Fibroblast of lung (primary cell): ENCODE measurements at regions not wholly inside any gene's neighbourhood (a gene's known extent, or its start where the extent isn't known, plus 50 kb on each side); places are given as distances from the start of the nearest gene placed in this dataset.

ENCODE experiments used
- DNase-seq, 2 donors: peaks; one replicate each; pipeline versions ENCODE4 v3.0.0 to v3.0.0-alpha.2; 2010; ENCODE audit warnings: low read depth in 2 of 2
- H2AFZ ChIP-seq: 2 replicates; pipeline ENCODE4 v1.5.1; 2012; ENCODE audit warnings: low read length, control low read depth, inconsistent platforms
- H3K27ac ChIP-seq: 2 replicates; pipeline ENCODE4 v1.5.1; 2011; ENCODE audit warnings: low read length, control low read depth; ENCODE audit not compliant: insufficient read depth
- H3K27me3 ChIP-seq: 2 replicates; pipeline ENCODE4 v1.5.1; 2011; ENCODE audit warnings: mild to moderate bottlenecking, low read length; ENCODE audit not compliant: control insufficient read depth, insufficient read depth
- H3K36me3 ChIP-seq: 2 replicates; pipeline ENCODE4 v1.5.1; 2011; ENCODE audit warnings: low read length; ENCODE audit not compliant: control insufficient read depth, insufficient read depth
- H3K4me1 ChIP-seq: 2 replicates; pipeline ENCODE4 v1.5.1; 2011; ENCODE audit warnings: low read length; ENCODE audit not compliant: control insufficient read depth, insufficient read depth; ENCODE audit errors: extremely low read depth
- H3K4me2 ChIP-seq: 2 replicates; pipeline ENCODE4 v1.5.1; 2011; ENCODE audit warnings: low read length, control low read depth; ENCODE audit not compliant: insufficient read depth; ENCODE audit errors: extremely low read depth
- H3K4me3 ChIP-seq, 4 experiments: fragments of 200-600 bp in 1 of 4; sonication (generic) in 1 of 4; replicated peaks in 1 of 4; 2 replicates each; pipeline ENCODE4 v1.5.1; 2011 to 2016; ENCODE audit warnings: low read length in 4 of 4, low read depth in 3 of 4, mild to moderate bottlenecking in 3 of 4, control low read depth in 2 of 4, inconsistent platforms in 1 of 4, mixed read lengths in 1 of 4; ENCODE audit not compliant: insufficient read depth in 1 of 4; ENCODE audit errors: control extremely low read depth in 1 of 4
- H3K79me2 ChIP-seq: 2 replicates; pipeline ENCODE4 v1.5.1; 2012; ENCODE audit warnings: mild to moderate bottlenecking, low read length, inconsistent platforms; ENCODE audit not compliant: control insufficient read depth, insufficient read depth
- H3K9ac ChIP-seq: 2 replicates; pipeline ENCODE4 v1.5.1; 2011; ENCODE audit warnings: mild to moderate bottlenecking, low read length, control low read depth; ENCODE audit not compliant: insufficient read depth
- H3K9me3 ChIP-seq: 2 replicates; pipeline ENCODE4 v1.5.1; 2012; ENCODE audit warnings: low read depth, low read length; ENCODE audit not compliant: control insufficient read depth, insufficient read depth
- H4K20me1 ChIP-seq: 2 replicates; pipeline ENCODE4 v1.5.1; 2011; ENCODE audit warnings: low read length; ENCODE audit not compliant: control insufficient read depth, insufficient read depth; ENCODE audit errors: extremely low read depth
- EZH2 ChIP-seq: IDR thresholded peaks from 2 replicates; pipeline ENCODE4 v1.5.1; 2012; ENCODE audit warnings: low read length, control low read depth, mild to moderate bottlenecking; ENCODE audit errors: missing control alignments
- TF ChIP-seq, protein P1 (sequence below), 2 donors: IDR thresholded peaks in 1 of 2; conservative IDR thresholded peaks in 1 of 2; 1 replicate in 1 of 2; 2 replicates in 1 of 2; pipeline ENCODE4 v1.5.1; 2011 to 2012; ENCODE audit warnings: low read length in 2 of 2, control low read depth in 1 of 2, inconsistent platforms in 1 of 2, low read depth in 1 of 2, mild to moderate bottlenecking in 1 of 2

DNA sequence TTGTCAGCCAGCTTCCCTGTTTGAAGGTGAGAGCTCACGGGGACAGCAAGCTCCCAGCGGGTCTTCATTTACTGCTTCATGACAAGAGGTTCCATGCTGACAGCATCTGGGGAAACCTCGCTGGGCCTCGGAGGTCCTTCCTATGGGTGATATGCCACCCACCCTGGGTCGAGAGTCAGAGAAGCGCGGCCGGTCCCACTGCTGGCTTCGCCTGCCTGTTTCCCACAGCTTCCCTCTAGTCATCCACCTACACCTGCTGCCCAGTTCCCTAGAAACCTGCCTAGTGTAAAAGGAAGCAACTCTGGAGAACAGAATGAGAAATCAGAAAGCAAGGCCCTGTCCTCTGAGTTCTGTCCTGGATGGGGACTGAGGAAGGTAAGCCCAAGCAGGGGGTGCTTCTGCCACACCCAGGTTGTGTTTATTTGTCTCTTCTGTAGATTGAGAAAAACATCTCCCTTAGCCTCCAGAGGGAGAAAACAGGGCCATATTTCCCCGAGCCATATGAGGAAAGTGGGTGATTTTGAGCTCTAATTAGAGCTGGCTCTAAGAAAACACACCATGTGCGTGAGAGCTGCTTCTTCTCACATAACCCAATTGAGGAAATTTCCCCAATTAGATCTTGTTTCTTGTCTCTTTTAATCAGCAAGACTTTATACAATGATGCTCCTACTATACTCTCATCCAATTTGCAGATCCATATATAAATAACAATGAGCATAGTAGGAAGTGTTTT is 504.3 kb downstream of the IRS2 start:
- H3K36me3 ChIP-seq, result no peaks in the 10 kb centered on the region
- DNase-seq, result no peak
- no peak overlapping the region for H3K4me2 ChIP-seq
- no peak overlapping the region for H3K9ac ChIP-seq
- H3K4me1 ChIP-seq, result no peaks in the 10 kb centered on the region
- no peak overlapping the region for H2AFZ ChIP-seq
- H3K27ac ChIP-seq, result no peak overlapping the region
- no peaks in the 10 kb centered on the region for H4K20me1 ChIP-seq
- no peak overlapping the region for H3K4me3 ChIP-seq
- no peaks in the 10 kb centered on the region for H3K9me3 ChIP-seq
- no peaks in the 10 kb centered on the region for H3K79me2 ChIP-seq
- TF ChIP-seq, protein P1, sequence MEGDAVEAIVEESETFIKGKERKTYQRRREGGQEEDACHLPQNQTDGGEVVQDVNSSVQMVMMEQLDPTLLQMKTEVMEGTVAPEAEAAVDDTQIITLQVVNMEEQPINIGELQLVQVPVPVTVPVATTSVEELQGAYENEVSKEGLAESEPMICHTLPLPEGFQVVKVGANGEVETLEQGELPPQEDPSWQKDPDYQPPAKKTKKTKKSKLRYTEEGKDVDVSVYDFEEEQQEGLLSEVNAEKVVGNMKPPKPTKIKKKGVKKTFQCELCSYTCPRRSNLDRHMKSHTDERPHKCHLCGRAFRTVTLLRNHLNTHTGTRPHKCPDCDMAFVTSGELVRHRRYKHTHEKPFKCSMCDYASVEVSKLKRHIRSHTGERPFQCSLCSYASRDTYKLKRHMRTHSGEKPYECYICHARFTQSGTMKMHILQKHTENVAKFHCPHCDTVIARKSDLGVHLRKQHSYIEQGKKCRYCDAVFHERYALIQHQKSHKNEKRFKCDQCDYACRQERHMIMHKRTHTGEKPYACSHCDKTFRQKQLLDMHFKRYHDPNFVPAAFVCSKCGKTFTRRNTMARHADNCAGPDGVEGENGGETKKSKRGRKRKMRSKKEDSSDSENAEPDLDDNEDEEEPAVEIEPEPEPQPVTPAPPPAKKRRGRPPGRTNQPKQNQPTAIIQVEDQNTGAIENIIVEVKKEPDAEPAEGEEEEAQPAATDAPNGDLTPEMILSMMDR (conservative IDR thresholded peaks at IDR 0.05 in 1 of 2, IDR thresholded peaks at IDR 0.05 in 1 of 2; ENCODE audit: low read depth in 1 of 2, low read length in 2 of 2), result no peak
- TF ChIP-seq EZH2, result no peak
- H3K27me3 ChIP-seq, result no peaks in the 10 kb centered on the region

DNA sequence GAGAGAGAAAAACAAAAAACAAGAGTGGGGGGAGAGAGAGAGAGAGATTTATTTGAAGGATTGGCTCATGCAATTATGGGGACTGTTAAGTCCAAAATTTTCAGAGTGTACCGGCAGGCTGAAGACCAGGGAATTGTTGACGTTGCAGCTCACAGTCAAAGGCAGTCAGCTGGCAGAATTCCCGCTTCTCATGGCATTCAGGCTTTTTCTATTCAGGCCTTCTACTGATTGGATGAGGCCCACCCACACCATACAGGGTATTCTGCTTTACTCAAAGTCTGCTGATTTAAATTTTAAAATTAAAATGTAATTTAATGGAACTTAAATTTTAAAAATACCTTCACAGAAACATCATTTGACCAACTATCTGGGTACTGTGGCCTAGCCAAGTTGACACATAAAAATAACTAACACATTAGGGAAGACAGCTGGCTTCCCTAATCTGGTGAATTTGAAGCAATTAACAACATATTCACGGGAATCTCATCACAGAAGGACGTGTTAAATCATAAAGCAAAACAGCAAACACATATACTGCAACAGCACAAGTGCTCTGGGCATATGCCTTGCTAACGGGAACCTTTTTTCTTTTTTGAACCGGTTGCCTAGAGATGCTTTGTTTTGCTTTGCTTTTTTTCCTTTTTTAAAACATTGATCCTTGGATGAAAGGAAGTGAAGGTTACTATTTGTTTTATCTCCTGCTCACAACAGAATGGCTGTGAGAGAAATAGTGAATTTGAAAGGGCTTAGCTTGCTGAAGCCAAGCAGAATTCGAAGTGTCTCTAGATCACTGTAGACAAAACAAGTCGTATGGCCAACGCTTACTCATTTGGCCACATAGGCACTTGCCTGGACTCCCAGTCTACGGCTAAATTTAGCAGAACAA is 505.1 kb downstream of the IRS2 start:
- DNase-seq, result peak in 1 of 2 donors; percentile 21

DNA sequence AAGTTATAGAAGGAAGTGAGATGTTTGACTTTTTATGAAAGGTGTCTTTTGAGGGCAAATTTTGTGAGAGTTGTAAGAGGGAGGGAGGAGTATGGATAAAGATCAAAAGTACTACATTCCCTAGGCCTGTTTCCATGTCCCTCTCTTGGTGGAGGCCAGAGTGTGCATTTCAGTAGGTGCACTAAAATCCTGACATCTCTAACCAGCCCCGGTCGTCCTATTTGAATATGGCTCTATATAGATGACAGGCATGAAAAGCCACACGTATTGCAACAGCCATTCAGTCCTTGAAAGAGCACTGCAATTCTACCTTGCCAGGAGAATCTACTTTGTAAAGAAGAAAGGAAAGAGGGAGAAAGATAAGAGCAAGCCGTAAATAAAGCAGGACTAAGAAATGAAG is 510.1 kb downstream of the IRS2 start:
- no peak overlapping the region for H3K4me3 ChIP-seq
- no peak for DNase-seq
- H3K79me2 ChIP-seq, result no peaks in the 10 kb centered on the region
- H2AFZ ChIP-seq, result no peak overlapping the region
- H3K27ac ChIP-seq, result no peak overlapping the region
- no peaks in the 10 kb centered on the region for H3K27me3 ChIP-seq
- no peaks in the 10 kb centered on the region for H3K9me3 ChIP-seq
- H3K4me1 ChIP-seq, result peaks cover 6% of the 10 kb centered on the region
- no peak overlapping the region for H3K9ac ChIP-seq
- no peaks in the 10 kb centered on the region for H4K20me1 ChIP-seq
- TF ChIP-seq EZH2, result no peak
- TF ChIP-seq, protein P1 (conservative IDR thresholded peaks at IDR 0.05 in 1 of 2, IDR thresholded peaks at IDR 0.05 in 1 of 2; ENCODE audit: low read depth in 1 of 2, low read length in 2 of 2), result no peak
- H3K36me3 ChIP-seq, result no peaks in the 10 kb centered on the region
- no peak overlapping the region for H3K4me2 ChIP-seq

More for the DNA sequence above, 505.1 kb downstream of the IRS2 start:
- H2AFZ ChIP-seq, result no peak overlapping the region
- no peak overlapping the region for H3K9ac ChIP-seq
- H3K4me1 ChIP-seq, result no peaks in the 10 kb centered on the region
- H3K27me3 ChIP-seq, result no peaks in the 10 kb centered on the region
- H4K20me1 ChIP-seq, result no peaks in the 10 kb centered on the region
- H3K4me2 ChIP-seq, result no peak overlapping the region
- no peak overlapping the region for H3K27ac ChIP-seq
- TF ChIP-seq EZH2, result no peak
- TF ChIP-seq, protein P1 (conservative IDR thresholded peaks at IDR 0.05 in 1 of 2, IDR thresholded peaks at IDR 0.05 in 1 of 2; ENCODE audit: low read depth in 1 of 2, low read length in 2 of 2), result no peak
- H3K9me3 ChIP-seq, result no peaks in the 10 kb centered on the region
- no peaks in the 10 kb centered on the region for H3K36me3 ChIP-seq
- H3K4me3 ChIP-seq, result no peak overlapping the region
- H3K79me2 ChIP-seq, result no peaks in the 10 kb centered on the region
